ENCODE measurements at regions not wholly inside any gene's neighbourhood (a gene's known extent, or its start where the extent isn't known, plus 50 kb on each side); places are given as distances from the start of the nearest gene placed in this dataset.

DNA sequence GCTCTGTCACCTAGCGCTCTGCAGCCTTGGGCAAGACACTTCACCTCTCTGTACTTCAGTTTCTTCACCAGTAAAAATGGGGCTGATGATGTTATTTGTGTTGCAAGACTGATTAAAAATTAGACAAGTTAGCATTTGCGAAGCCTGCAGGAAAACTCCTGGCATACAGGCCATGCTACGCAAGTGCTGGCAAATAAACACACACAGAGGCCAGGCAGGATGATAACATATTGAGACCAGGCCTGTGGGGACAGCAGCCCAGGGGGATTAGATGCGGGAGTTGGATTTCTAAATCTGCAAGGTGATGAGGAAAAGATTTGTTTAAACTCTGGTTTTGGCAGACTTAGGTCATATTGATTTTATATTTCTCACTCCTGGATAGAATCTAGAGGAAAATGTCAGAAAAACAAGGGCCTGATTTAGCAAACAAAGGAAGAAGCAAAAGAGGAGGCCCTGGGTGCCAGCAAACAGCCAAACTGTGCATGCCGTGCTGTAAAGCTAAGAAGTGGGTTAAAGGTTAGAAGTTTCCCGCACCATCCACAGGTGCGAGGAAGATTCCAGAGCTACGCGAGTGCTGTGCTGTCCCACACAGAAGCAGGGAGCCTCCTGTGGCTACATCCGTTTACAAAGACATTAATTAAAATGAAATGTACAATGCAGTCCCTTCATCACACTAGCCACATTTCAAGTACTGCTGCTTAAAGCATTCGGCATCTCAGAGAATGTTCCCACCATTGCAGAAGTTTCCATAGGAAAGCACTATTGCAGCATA is 532.2 kb downstream of the NPHP4 start (continued):
- TF ChIP-seq, protein P1, sequence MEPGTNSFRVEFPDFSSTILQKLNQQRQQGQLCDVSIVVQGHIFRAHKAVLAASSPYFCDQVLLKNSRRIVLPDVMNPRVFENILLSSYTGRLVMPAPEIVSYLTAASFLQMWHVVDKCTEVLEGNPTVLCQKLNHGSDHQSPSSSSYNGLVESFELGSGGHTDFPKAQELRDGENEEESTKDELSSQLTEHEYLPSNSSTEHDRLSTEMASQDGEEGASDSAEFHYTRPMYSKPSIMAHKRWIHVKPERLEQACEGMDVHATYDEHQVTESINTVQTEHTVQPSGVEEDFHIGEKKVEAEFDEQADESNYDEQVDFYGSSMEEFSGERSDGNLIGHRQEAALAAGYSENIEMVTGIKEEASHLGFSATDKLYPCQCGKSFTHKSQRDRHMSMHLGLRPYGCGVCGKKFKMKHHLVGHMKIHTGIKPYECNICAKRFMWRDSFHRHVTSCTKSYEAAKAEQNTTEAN (CRISPR knock-in tag; IDR thresholded peaks at IDR 0.05) = no peak
- TF ChIP-seq TCF7 (CRISPR knock-in tag; IDR thresholded peaks at IDR 0.05; ENCODE audit: low read depth) = no peak
- no peak for TF ChIP-seq ZNF423 (CRISPR knock-in tag; IDR thresholded peaks at IDR 0.05)
- no peak for TF ChIP-seq GRHL2 (CRISPR knock-in tag; IDR thresholded peaks at IDR 0.05; ENCODE audit: insufficient replicate concordance, severe bottlenecking)

DNA sequence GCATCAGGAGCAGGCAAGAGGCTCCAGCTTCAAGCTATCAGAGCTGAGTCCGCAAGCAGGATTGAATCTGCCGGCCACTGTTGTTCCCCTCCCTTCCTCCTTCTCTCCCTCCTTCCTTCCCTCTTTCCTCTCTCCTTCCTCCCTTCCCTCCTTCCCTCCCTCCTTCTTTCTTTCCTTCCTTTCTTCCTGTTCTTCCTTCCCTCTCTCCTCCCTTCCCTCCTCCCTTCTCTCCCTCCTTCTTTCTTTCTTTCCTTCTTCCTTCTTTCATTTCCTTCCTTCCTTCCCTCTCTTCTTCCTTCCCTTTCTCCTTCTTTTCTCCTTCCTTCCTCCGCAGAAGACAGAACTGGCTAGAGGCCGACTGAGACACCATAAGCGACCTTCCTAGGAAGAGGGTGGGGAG is 534.0 kb downstream of the NPHP4 start:
- DNase-seq (ENCODE audit: low spot score) = no peak
- Mint-ChIP-seq H3K36me3 (peaks cover 78% of the 10 kb centered on the region), H3K4me1 (no peaks in the 10 kb centered on the region), H3K27ac (no peak overlapping the region), H3K27me3 (ENCODE audit: low read depth) (peaks cover 4% of the 10 kb centered on the region), H3K4me3 (no peak overlapping the region), H3K9me3 (peaks cover 84% of the 10 kb centered on the region)
- ChIA-PET POLR2A (no interaction called here), CTCF (no interaction called here)
- ATAC-seq = no peak
- TF ChIP-seq TP53 (CRISPR knock-in tag; IDR thresholded peaks at IDR 0.05) (no peak), ARID4B (CRISPR knock-in tag; IDR thresholded peaks at IDR 0.05; ENCODE audit: borderline replicate concordance) (no peak), SP1 (CRISPR knock-in tag; conservative IDR thresholded peaks at IDR 0.05) (no peak), EMX1 (CRISPR knock-in tag; IDR thresholded peaks at IDR 0.05) (no peak), PRRX2 (CRISPR knock-in tag; IDR thresholded peaks at IDR 0.05) (no peak), HMGXB4 (CRISPR knock-in tag; IDR thresholded peaks at IDR 0.05) (no peak)
- TF ChIP-seq, protein P2, sequence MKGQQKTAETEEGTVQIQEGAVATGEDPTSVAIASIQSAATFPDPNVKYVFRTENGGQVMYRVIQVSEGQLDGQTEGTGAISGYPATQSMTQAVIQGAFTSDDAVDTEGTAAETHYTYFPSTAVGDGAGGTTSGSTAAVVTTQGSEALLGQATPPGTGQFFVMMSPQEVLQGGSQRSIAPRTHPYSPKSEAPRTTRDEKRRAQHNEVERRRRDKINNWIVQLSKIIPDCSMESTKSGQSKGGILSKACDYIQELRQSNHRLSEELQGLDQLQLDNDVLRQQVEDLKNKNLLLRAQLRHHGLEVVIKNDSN (CRISPR knock-in tag; IDR thresholded peaks at IDR 0.05) = no peak
- TF ChIP-seq, protein P3, sequence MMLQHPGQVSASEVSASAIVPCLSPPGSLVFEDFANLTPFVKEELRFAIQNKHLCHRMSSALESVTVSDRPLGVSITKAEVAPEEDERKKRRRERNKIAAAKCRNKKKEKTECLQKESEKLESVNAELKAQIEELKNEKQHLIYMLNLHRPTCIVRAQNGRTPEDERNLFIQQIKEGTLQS (CRISPR knock-in tag; conservative IDR thresholded peaks at IDR 0.05) = no peak
- TF ChIP-seq, protein P4, sequence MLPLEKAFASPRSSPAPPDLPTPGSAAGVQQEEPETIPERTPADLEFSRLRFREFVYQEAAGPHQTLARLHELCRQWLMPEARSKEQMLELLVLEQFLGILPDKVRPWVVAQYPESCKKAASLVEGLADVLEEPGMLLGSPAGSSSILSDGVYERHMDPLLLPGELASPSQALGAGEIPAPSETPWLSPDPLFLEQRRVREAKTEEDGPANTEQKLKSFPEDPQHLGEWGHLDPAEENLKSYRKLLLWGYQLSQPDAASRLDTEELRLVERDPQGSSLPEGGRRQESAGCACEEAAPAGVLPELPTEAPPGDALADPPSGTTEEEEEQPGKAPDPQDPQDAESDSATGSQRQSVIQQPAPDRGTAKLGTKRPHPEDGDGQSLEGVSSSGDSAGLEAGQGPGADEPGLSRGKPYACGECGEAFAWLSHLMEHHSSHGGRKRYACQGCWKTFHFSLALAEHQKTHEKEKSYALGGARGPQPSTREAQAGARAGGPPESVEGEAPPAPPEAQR (CRISPR knock-in tag; IDR thresholded peaks at IDR 0.05) = no peak
- TF ChIP-seq, protein P5, sequence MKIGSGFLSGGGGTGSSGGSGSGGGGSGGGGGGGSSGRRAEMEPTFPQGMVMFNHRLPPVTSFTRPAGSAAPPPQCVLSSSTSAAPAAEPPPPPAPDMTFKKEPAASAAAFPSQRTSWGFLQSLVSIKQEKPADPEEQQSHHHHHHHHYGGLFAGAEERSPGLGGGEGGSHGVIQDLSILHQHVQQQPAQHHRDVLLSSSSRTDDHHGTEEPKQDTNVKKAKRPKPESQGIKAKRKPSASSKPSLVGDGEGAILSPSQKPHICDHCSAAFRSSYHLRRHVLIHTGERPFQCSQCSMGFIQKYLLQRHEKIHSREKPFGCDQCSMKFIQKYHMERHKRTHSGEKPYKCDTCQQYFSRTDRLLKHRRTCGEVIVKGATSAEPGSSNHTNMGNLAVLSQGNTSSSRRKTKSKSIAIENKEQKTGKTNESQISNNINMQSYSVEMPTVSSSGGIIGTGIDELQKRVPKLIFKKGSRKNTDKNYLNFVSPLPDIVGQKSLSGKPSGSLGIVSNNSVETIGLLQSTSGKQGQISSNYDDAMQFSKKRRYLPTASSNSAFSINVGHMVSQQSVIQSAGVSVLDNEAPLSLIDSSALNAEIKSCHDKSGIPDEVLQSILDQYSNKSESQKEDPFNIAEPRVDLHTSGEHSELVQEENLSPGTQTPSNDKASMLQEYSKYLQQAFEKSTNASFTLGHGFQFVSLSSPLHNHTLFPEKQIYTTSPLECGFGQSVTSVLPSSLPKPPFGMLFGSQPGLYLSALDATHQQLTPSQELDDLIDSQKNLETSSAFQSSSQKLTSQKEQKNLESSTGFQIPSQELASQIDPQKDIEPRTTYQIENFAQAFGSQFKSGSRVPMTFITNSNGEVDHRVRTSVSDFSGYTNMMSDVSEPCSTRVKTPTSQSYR (CRISPR knock-in tag; IDR thresholded peaks at IDR 0.05) = no peak
- TF ChIP-seq, protein P6, sequence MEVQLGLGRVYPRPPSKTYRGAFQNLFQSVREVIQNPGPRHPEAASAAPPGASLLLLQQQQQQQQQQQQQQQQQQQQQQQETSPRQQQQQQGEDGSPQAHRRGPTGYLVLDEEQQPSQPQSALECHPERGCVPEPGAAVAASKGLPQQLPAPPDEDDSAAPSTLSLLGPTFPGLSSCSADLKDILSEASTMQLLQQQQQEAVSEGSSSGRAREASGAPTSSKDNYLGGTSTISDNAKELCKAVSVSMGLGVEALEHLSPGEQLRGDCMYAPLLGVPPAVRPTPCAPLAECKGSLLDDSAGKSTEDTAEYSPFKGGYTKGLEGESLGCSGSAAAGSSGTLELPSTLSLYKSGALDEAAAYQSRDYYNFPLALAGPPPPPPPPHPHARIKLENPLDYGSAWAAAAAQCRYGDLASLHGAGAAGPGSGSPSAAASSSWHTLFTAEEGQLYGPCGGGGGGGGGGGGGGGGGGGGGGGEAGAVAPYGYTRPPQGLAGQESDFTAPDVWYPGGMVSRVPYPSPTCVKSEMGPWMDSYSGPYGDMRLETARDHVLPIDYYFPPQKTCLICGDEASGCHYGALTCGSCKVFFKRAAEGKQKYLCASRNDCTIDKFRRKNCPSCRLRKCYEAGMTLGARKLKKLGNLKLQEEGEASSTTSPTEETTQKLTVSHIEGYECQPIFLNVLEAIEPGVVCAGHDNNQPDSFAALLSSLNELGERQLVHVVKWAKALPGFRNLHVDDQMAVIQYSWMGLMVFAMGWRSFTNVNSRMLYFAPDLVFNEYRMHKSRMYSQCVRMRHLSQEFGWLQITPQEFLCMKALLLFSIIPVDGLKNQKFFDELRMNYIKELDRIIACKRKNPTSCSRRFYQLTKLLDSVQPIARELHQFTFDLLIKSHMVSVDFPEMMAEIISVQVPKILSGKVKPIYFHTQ (CRISPR knock-in tag; IDR thresholded peaks at IDR 0.05) = no peak

All from WTC11 (cell line).